Mesenchymal stem cell (in vitro differentiated cells and primary cell): ENCODE measurements at regions not wholly inside any gene's neighbourhood (a gene's known extent, or its start where the extent isn't known, plus 50 kb on each side); places are given as distances from the start of the nearest gene placed in this dataset.

Source experiments
- DNase-seq: peaks from one replicate; pipeline ENCODE4 v3.0.0-alpha.2; 2013
- H2AFZ ChIP-seq: one replicate; pipeline ENCODE4 v1.6.1; 2013; ENCODE audit warnings: low read depth, mild to moderate bottlenecking, control low read depth, inconsistent platforms, low read length, moderate library complexity
- H2AK5ac ChIP-seq: 2 replicates; pipeline ENCODE4 v1.6.1; 2013; ENCODE audit warnings: low read length, moderate library complexity, mild to moderate bottlenecking, inconsistent platforms; ENCODE audit not compliant: severe bottlenecking
- H2BK120ac ChIP-seq: one replicate; pipeline ENCODE4 v1.6.1; 2013; ENCODE audit warnings: low read depth, mild to moderate bottlenecking, inconsistent platforms, low read length, moderate library complexity
- H2BK12ac ChIP-seq, 2 experiments: one replicate each; pipeline ENCODE4 v1.6.1; 2013; ENCODE audit warnings: inconsistent platforms in 2 of 2, low read length in 2 of 2, mild to moderate bottlenecking in 2 of 2, moderate library complexity in 2 of 2, control low read depth in 1 of 2
- H2BK15ac ChIP-seq: one replicate; pipeline ENCODE4 v1.6.1; 2013; ENCODE audit warnings: mild to moderate bottlenecking, low read depth, inconsistent platforms; ENCODE audit not compliant: poor library complexity, severe bottlenecking
- H2BK5ac ChIP-seq: 2 replicates; pipeline ENCODE4 v1.6.1; 2013; ENCODE audit warnings: low read depth, mild to moderate bottlenecking, low read length, control low read depth, inconsistent platforms; ENCODE audit not compliant: poor library complexity, severe bottlenecking
- H3K14ac ChIP-seq, 2 experiments: one replicate each; pipeline ENCODE4 v1.6.1; 2013; ENCODE audit warnings: inconsistent platforms in 2 of 2, low read length in 2 of 2, control low read depth in 1 of 2, mild to moderate bottlenecking in 1 of 2, moderate library complexity in 1 of 2
- H3K18ac ChIP-seq, 2 experiments: one replicate each; pipeline ENCODE4 v1.6.1; 2013; ENCODE audit warnings: inconsistent platforms in 2 of 2, low read length in 2 of 2, control low read depth in 1 of 2, low read depth in 1 of 2, mild to moderate bottlenecking in 1 of 2
- H3K23ac ChIP-seq, 2 experiments: one replicate each; pipeline ENCODE4 v1.6.1; 2013; ENCODE audit warnings: inconsistent platforms in 2 of 2, low read length in 2 of 2, mild to moderate bottlenecking in 2 of 2, moderate library complexity in 2 of 2, control low read depth in 1 of 2
- H3K27ac ChIP-seq: 2 replicates; pipeline ENCODE4 v1.5.1; 2013; ENCODE audit warnings: mild to moderate bottlenecking, moderate library complexity, low read length, control low read depth, inconsistent platforms; ENCODE audit not compliant: poor library complexity, severe bottlenecking
- H3K27me3 ChIP-seq, 2 experiments: 2 replicates each; pipeline versions ENCODE4 v1.6.1 to v1.7.0; 2013; ENCODE audit warnings: low read length in 2 of 2, mild to moderate bottlenecking in 2 of 2, moderate library complexity in 2 of 2, control low read depth in 1 of 2, inconsistent platforms in 1 of 2; ENCODE audit not compliant: control insufficient read depth in 1 of 2, insufficient read depth in 1 of 2
- H3K36me3 ChIP-seq, 2 experiments: 2 replicates each; pipeline versions ENCODE4 v1.6.1 to v1.7.0; 2013; ENCODE audit warnings: low read length in 2 of 2, control low read depth in 1 of 2, inconsistent platforms in 1 of 2, low read depth in 1 of 2, mild to moderate bottlenecking in 1 of 2; ENCODE audit not compliant: insufficient read depth in 2 of 2, control insufficient read depth in 1 of 2
- H3K4ac ChIP-seq, 2 experiments: one replicate each; pipeline ENCODE4 v1.6.1; 2013; ENCODE audit warnings: inconsistent platforms in 2 of 2, low read length in 2 of 2, mild to moderate bottlenecking in 2 of 2, moderate library complexity in 2 of 2, control low read depth in 1 of 2, low read depth in 1 of 2
- H3K4me1 ChIP-seq: 2 replicates; pipeline ENCODE4 v1.6.1; 2013; ENCODE audit warnings: low read depth, low read length, control low read depth; ENCODE audit not compliant: control insufficient read depth, insufficient read depth
- H3K4me2 ChIP-seq: 2 replicates; pipeline ENCODE4 v1.6.1; 2013; ENCODE audit warnings: low read length, mild to moderate bottlenecking, inconsistent platforms; ENCODE audit not compliant: poor library complexity, severe bottlenecking
- H3K4me3 ChIP-seq, 2 experiments: 2 replicates each; pipeline versions ENCODE4 v1.5.1 to v1.7.0; 2013; ENCODE audit warnings: low read length in 2 of 2, mild to moderate bottlenecking in 2 of 2, control low read depth in 1 of 2, low read depth in 1 of 2; ENCODE audit not compliant: insufficient read depth in 1 of 2
- H3K79me1 ChIP-seq: replicated peaks from 2 replicates; pipeline ENCODE4 v1.6.1; 2013; ENCODE audit warnings: mild to moderate bottlenecking, control low read depth, low read length, inconsistent platforms; ENCODE audit not compliant: poor library complexity, severe bottlenecking
- H3K9ac ChIP-seq: 2 replicates; pipeline ENCODE4 v1.7.0; 2013; ENCODE audit warnings: mild to moderate bottlenecking, low read length, moderate library complexity
- H3K9me3 ChIP-seq: 2 replicates; pipeline ENCODE4 v1.7.0; 2013; ENCODE audit warnings: mild to moderate bottlenecking, low read length; ENCODE audit not compliant: control insufficient read depth
- H4K8ac ChIP-seq: one replicate; pipeline ENCODE4 v1.6.1; 2013; ENCODE audit warnings: inconsistent platforms, mild to moderate bottlenecking, low read length, moderate library complexity
- H4K91ac ChIP-seq: one replicate; pipeline ENCODE4 v1.6.1; 2013; ENCODE audit warnings: mild to moderate bottlenecking, low read length, inconsistent platforms
- WGBS: methylation state at CpG from one replicate; pipeline ENCODE4 v1.1.7; 2013; ENCODE audit warnings: mixed read lengths; 5-methylcytosine and 5-hydroxymethylcytosine counted together

GRCh38 chr4:77220828-77221613 lies 64.0 kb downstream of the CCNG2 start:
- H3K4me1 ChIP-seq = no peaks in the 10 kb centered on the region
- 84% methylated on average over 7 of the region's 7 CpGs for WGBS
- H3K4ac ChIP-seq = no peak overlapping the region
- H3K4me2 ChIP-seq = no peak overlapping the region
- H4K8ac ChIP-seq = no peak overlapping the region
- H3K9ac ChIP-seq = no peak overlapping the region
- no peak overlapping the region for H3K23ac ChIP-seq
- H3K27ac ChIP-seq = no peak overlapping the region
- H3K14ac ChIP-seq = no peak overlapping the region
- DNase-seq = no peak
- H4K91ac ChIP-seq = no peak overlapping the region
- H2BK120ac ChIP-seq = no peak overlapping the region
- no peak overlapping the region for H2BK15ac ChIP-seq
- H3K4me3 ChIP-seq = no peak overlapping the region
- H2BK12ac ChIP-seq = no peak overlapping the region
- H3K9me3 ChIP-seq = peaks cover 7% of the 10 kb centered on the region
- no peaks in the 10 kb centered on the region for H3K36me3 ChIP-seq
- H2BK5ac ChIP-seq = no peak overlapping the region
- H2AK5ac ChIP-seq = no peak overlapping the region
- H2AFZ ChIP-seq = no peak overlapping the region
- H3K27me3 ChIP-seq = peaks cover 37 to 80% of the 10 kb centered on the region in 2 experiments
- no peak overlapping the region for H3K18ac ChIP-seq
- H3K79me1 ChIP-seq = no peaks in the 10 kb centered on the region

DNA sequence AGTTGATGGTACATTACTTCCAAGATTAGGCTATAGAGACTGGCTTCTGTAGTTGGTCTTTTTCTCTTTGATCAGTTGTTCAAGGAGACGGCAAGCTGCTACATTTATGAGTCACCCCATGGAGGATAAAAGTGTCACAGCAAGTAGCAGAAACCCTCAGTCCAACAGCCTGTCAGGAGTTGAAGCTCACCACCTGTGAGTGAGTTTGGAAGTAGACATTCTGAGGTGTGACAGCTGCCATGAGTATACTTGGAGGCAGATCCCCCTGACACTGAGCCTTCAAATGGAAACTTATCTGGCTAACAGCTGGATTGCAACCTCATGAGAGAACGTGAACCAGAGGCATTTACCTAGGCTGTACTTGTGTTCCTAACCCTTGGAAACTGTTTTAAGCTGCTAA lies 68.0 kb downstream of the CCNG2 start:
- Histone ChIP-seq H3K36me3 (no peaks in the 10 kb centered on the region), H3K79me1 (no peaks in the 10 kb centered on the region), H3K27me3 (peaks cover 27 to 62% of the 10 kb centered on the region in 2 experiments), H2AK5ac (no peak overlapping the region), H4K8ac (no peak overlapping the region), H2BK5ac (no peak overlapping the region), H3K4me3 (no peak overlapping the region), H3K14ac (no peak overlapping the region), H2BK12ac (no peak overlapping the region), H2BK120ac (no peak overlapping the region), H4K91ac (no peak overlapping the region), H3K27ac (no peak overlapping the region), H3K4ac (no peak overlapping the region), H2AFZ (no peak overlapping the region), H3K23ac (peak overlapping the region in 1 of 2 experiments; percentile 61), H3K4me2 (no peak overlapping the region), H3K18ac (no peak overlapping the region), H3K9ac (no peak overlapping the region), H2BK15ac (no peak overlapping the region), H3K4me1 (no peaks in the 10 kb centered on the region), H3K9me3 (peaks cover 30% of the 10 kb centered on the region)
- no peak for DNase-seq
- 50% methylated on average over 2 of the region's 2 CpGs for WGBS

GRCh38 chr4:77226939-77227705 lies 70.1 kb downstream of the CCNG2 start:
- Histone ChIP-seq H2BK15ac (no peak overlapping the region), H3K4me3 (no peak overlapping the region), H4K8ac (no peak overlapping the region), H3K9ac (no peak overlapping the region), H3K18ac (no peak overlapping the region), H2BK12ac (no peak overlapping the region), H3K9me3 (peaks cover 30% of the 10 kb centered on the region), H3K36me3 (no peaks in the 10 kb centered on the region), H3K27ac (no peak overlapping the region), H2BK120ac (no peak overlapping the region), H4K91ac (no peak overlapping the region), H3K4ac (no peak overlapping the region), H2AK5ac (no peak overlapping the region), H3K14ac (no peak overlapping the region), H3K4me1 (no peaks in the 10 kb centered on the region), H3K4me2 (no peak overlapping the region), H3K23ac (no peak overlapping the region), H3K79me1 (no peaks in the 10 kb centered on the region), H2AFZ (no peak overlapping the region), H3K27me3 (peaks cover 32 to 55% of the 10 kb centered on the region in 2 experiments), H2BK5ac (no peak overlapping the region)
- no peak for DNase-seq
- 75% methylated on average over 2 of the region's 2 CpGs for WGBS

GRCh38 chr4:77229433-77229832 lies 72.4 kb downstream of the CCNG2 start:
- Histone ChIP-seq H2AK5ac (no peak overlapping the region), H3K4ac (no peak overlapping the region), H3K9ac (no peak overlapping the region), H3K27ac (no peak overlapping the region), H2BK15ac (no peak overlapping the region), H3K18ac (no peak overlapping the region), H3K79me1 (no peaks in the 10 kb centered on the region), H4K91ac (no peak overlapping the region), H2BK12ac (no peak overlapping the region), H2AFZ (no peak overlapping the region), H3K27me3 (peaks cover 30 to 54% of the 10 kb centered on the region in 2 experiments), H3K4me3 (no peak overlapping the region), H3K4me2 (no peak overlapping the region), H3K4me1 (no peaks in the 10 kb centered on the region), H3K23ac (no peak overlapping the region), H3K9me3 (peaks cover 30% of the 10 kb centered on the region), H3K36me3 (no peaks in the 10 kb centered on the region), H2BK120ac (no peak overlapping the region), H2BK5ac (no peak overlapping the region), H3K14ac (no peak overlapping the region), H4K8ac (no peak overlapping the region)
- DNase-seq = no peak
- 56% methylated on average over 2 of the region's 2 CpGs for WGBS
